H9 (cell line): ENCODE measurements at regions not wholly inside any gene's neighbourhood (a gene's known extent, or its start where the extent isn't known, plus 50 kb on each side); places are given as distances from the start of the nearest gene placed in this dataset.

ENCODE experiments used
- DNase-seq: peaks from one replicate; pipeline ENCODE4 v3.0.0-alpha.2; 2017
- H2AFZ ChIP-seq: one replicate; pipeline ENCODE4 v1.6.1; 2013; ENCODE audit warnings: mild to moderate bottlenecking, low read length, control low read depth, moderate library complexity
- H2AK5ac ChIP-seq: 2 replicates; pipeline ENCODE4 v1.6.1; 2013; ENCODE audit warnings: low read length, control low read depth, mixed read lengths; ENCODE audit not compliant: insufficient read length
- H2BK120ac ChIP-seq: one replicate; pipeline ENCODE4 v1.6.1; 2013; ENCODE audit warnings: low read depth, mild to moderate bottlenecking, low read length, control low read depth, inconsistent platforms; ENCODE audit not compliant: poor library complexity, severe bottlenecking
- H2BK12ac ChIP-seq: 2 replicates; pipeline ENCODE4 v1.6.1; 2013; ENCODE audit warnings: low read length, control low read depth, mixed read lengths, low read depth; ENCODE audit not compliant: insufficient read length
- H2BK15ac ChIP-seq: 2 replicates; pipeline ENCODE4 v1.6.1; 2013; ENCODE audit warnings: low read depth, low read length, control low read depth
- H2BK20ac ChIP-seq: one replicate; pipeline ENCODE4 v1.6.1; 2013; ENCODE audit warnings: low read depth, mild to moderate bottlenecking, low read length, control low read depth, inconsistent platforms; ENCODE audit not compliant: poor library complexity, severe bottlenecking
- H2BK5ac ChIP-seq: 2 replicates; pipeline ENCODE4 v1.6.1; 2013; ENCODE audit warnings: low read length, control low read depth, mixed read lengths; ENCODE audit not compliant: insufficient read length
- H3K14ac ChIP-seq: 2 replicates; pipeline ENCODE4 v1.6.1; 2013; ENCODE audit warnings: low read length, control low read depth; ENCODE audit not compliant: insufficient read depth
- H3K18ac ChIP-seq: 2 replicates; pipeline ENCODE4 v1.6.1; 2013; ENCODE audit warnings: low read depth, mild to moderate bottlenecking, mixed read lengths, low read length, control low read depth; ENCODE audit not compliant: insufficient read length
- H3K23ac ChIP-seq: 2 replicates; pipeline ENCODE4 v1.6.1; 2013; ENCODE audit warnings: low read length, control low read depth, mixed read lengths, low read depth; ENCODE audit not compliant: insufficient read length
- H3K23me2 ChIP-seq: 2 replicates; pipeline ENCODE4 v1.6.1; 2013; ENCODE audit warnings: low read depth, mild to moderate bottlenecking, mixed read lengths, low read length, control low read depth; ENCODE audit not compliant: insufficient read length, poor library complexity, severe bottlenecking
- H3K27ac ChIP-seq: 2 replicates; pipeline ENCODE4 v1.5.1; 2013; ENCODE audit warnings: low read length, control low read depth, mixed read lengths, low read depth; ENCODE audit not compliant: insufficient read length
- H3K27me3 ChIP-seq: 2 replicates; pipeline ENCODE4 v1.6.1; 2013; ENCODE audit warnings: low read length, control low read depth, inconsistent platforms; ENCODE audit not compliant: insufficient read depth
- H3K4ac ChIP-seq: 2 replicates; pipeline ENCODE4 v1.6.1; 2013; ENCODE audit warnings: low read depth, mild to moderate bottlenecking, control low read depth, inconsistent platforms, low read length, moderate library complexity
- H3K4me1 ChIP-seq: 2 replicates; pipeline ENCODE4 v1.6.1; 2013; ENCODE audit warnings: low read length, control low read depth, inconsistent platforms; ENCODE audit not compliant: insufficient read depth
- H3K4me2 ChIP-seq: 2 replicates; pipeline ENCODE4 v1.6.1; 2013; ENCODE audit warnings: low read length, control low read depth, mixed read lengths; ENCODE audit not compliant: insufficient read length, insufficient read depth
- H3K56ac ChIP-seq: 2 replicates; pipeline ENCODE4 v1.6.1; 2013; ENCODE audit warnings: low read depth, mild to moderate bottlenecking, mixed read lengths, low read length, control low read depth; ENCODE audit not compliant: insufficient read length
- H3K79me1 ChIP-seq: 2 replicates; pipeline ENCODE4 v1.6.1; 2013; ENCODE audit warnings: low read depth, mild to moderate bottlenecking, moderate library complexity, low read length, control low read depth, inconsistent platforms; ENCODE audit not compliant: insufficient read depth, poor library complexity, severe bottlenecking
- H3K79me2 ChIP-seq: 2 replicates; pipeline ENCODE4 v1.6.1; 2013; ENCODE audit warnings: low read length, control low read depth, inconsistent platforms; ENCODE audit not compliant: insufficient read depth
- H3K9ac ChIP-seq: 2 replicates; pipeline ENCODE4 v1.6.1; 2013; ENCODE audit warnings: low read length, control low read depth, mixed read lengths; ENCODE audit not compliant: insufficient read length; ENCODE audit errors: extremely low read depth
- H3K9me3 ChIP-seq: one replicate; pipeline ENCODE4 v1.6.1; 2013; ENCODE audit warnings: low read depth, low read length, inconsistent platforms; ENCODE audit not compliant: control insufficient read depth
- H3T11ph ChIP-seq: one replicate; pipeline ENCODE4 v1.6.1; 2013; ENCODE audit warnings: mild to moderate bottlenecking, low read length, control low read depth, inconsistent platforms
- H4K20me1 ChIP-seq: one replicate; pipeline ENCODE4 v1.6.1; 2013; ENCODE audit not compliant: control insufficient read depth, insufficient read length, insufficient read depth
- H4K5ac ChIP-seq: 2 replicates; pipeline ENCODE4 v1.6.1; 2013; ENCODE audit warnings: low read depth, mild to moderate bottlenecking, mixed read lengths, low read length, control low read depth; ENCODE audit not compliant: insufficient read length
- H4K8ac ChIP-seq: replicated peaks from 2 replicates; pipeline ENCODE4 v1.6.1; 2013; ENCODE audit warnings: low read length, control low read depth, mixed read lengths, low read depth; ENCODE audit not compliant: insufficient read length
- H4K91ac ChIP-seq: 2 replicates; pipeline ENCODE4 v1.6.1; 2013; ENCODE audit warnings: low read depth, mild to moderate bottlenecking, moderate library complexity, mixed read lengths, low read length, control low read depth; ENCODE audit not compliant: insufficient read length
- H3K27ac Mint-ChIP-seq, 3 experiments: 2 replicates in 2 of 3; 3 replicates in 1 of 3; pipeline ENCODE4 v1.8.0; 2020 to 2021; ENCODE audit warnings: mixed read lengths in 3 of 3, mild to moderate bottlenecking in 1 of 3, moderate library complexity in 1 of 3
- H3K27me3 Mint-ChIP-seq: 2 replicates; pipeline ENCODE4 v1.8.0; 2021; ENCODE audit warnings: low read depth, mild to moderate bottlenecking, moderate library complexity, mixed read lengths
- H3K36me3 Mint-ChIP-seq, 3 experiments: 2 replicates in 2 of 3; 3 replicates in 1 of 3; pipeline ENCODE4 v1.8.0; 2020 to 2021; ENCODE audit warnings: low read depth in 3 of 3, mixed read lengths in 3 of 3; ENCODE audit not compliant: insufficient read depth in 1 of 3
- H3K4me1 Mint-ChIP-seq, 2 experiments: 2 replicates each; pipeline ENCODE4 v1.8.0; 2020; ENCODE audit warnings: mixed read lengths in 2 of 2
- H3K4me3 Mint-ChIP-seq, 2 experiments: 2 replicates in 1 of 2; 3 replicates in 1 of 2; pipeline ENCODE4 v1.8.0; 2020 to 2021; ENCODE audit warnings: mild to moderate bottlenecking in 2 of 2, mixed read lengths in 2 of 2, moderate library complexity in 1 of 2
- H3K9me3 Mint-ChIP-seq, 2 experiments: 2 replicates in 1 of 2; 3 replicates in 1 of 2; pipeline ENCODE4 v1.8.0; 2020; ENCODE audit warnings: mild to moderate bottlenecking in 2 of 2, mixed read lengths in 2 of 2, moderate library complexity in 1 of 2
- WGBS: extraction: QIAGEN DNeasy Blood & Tissue Kit; methylation state at CpG from one replicate; pipeline ENCODE4 v1.1.7; 2013; ENCODE audit warnings: missing lambda C conversion rate, low lambda C conversion rate, mixed read lengths; ENCODE audit not compliant: insufficient read length; ENCODE audit errors: extremely low coverage; 5-methylcytosine and 5-hydroxymethylcytosine counted together
- TF ChIP-seq, protein P1 (sequence below): fragments of 200-600 bp; sonication (generic); conservative IDR thresholded peaks from 3 replicates; pipeline ENCODE4 v1.8.0; 2021; ENCODE audit warnings: antibody characterized with exemption, mild to moderate bottlenecking

DNA sequence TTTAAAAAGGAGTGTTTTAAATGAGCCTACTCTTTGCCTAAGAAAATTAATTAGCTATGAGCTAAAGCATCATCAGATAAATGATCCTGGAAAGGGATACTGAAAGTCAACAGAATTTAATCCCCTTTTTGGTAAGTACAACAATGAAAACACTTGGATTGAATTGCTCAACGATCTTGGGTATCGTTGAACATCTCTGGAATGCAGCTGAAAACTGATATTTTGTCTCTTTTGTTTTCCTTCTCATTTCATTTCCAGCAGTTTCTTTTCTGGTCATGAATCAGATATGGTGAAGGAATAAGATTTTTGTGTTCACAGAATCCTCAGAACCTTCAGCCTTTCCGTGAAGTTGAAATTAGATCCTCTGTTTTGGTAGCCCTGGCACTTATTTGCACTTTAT, 771.2 kb downstream of the FSCB start:
- H4K5ac ChIP-seq, result no peak overlapping the region
- H2BK120ac ChIP-seq, result no peak overlapping the region
- H2BK20ac ChIP-seq, result no peak overlapping the region
- no peak overlapping the region for H3K4ac ChIP-seq
- H3K9me3 Mint-ChIP-seq, result peaks cover 0 to 2% of the 10 kb centered on the region in 2 experiments; a peak in 2 of 5 replicates
- H3K23me2 ChIP-seq, result no peaks in the 10 kb centered on the region
- H3K36me3 Mint-ChIP-seq, result no peaks in the 10 kb centered on the region
- WGBS, result no CpG with 5 or more reads among the region's 3 CpGs
- no peak overlapping the region for H3K4me3 Mint-ChIP-seq
- H3K27me3 Mint-ChIP-seq, result no peaks in the 10 kb centered on the region
- no peak overlapping the region for H2AK5ac ChIP-seq
- H3K9me3 ChIP-seq, result no peaks in the 10 kb centered on the region
- no peaks in the 10 kb centered on the region for H3K4me1 ChIP-seq
- H3K9ac ChIP-seq, result no peak overlapping the region
- H2BK15ac ChIP-seq, result no peak overlapping the region
- no peak overlapping the region for H3K27ac Mint-ChIP-seq
- no peak overlapping the region for H2BK12ac ChIP-seq
- TF ChIP-seq, protein P1, sequence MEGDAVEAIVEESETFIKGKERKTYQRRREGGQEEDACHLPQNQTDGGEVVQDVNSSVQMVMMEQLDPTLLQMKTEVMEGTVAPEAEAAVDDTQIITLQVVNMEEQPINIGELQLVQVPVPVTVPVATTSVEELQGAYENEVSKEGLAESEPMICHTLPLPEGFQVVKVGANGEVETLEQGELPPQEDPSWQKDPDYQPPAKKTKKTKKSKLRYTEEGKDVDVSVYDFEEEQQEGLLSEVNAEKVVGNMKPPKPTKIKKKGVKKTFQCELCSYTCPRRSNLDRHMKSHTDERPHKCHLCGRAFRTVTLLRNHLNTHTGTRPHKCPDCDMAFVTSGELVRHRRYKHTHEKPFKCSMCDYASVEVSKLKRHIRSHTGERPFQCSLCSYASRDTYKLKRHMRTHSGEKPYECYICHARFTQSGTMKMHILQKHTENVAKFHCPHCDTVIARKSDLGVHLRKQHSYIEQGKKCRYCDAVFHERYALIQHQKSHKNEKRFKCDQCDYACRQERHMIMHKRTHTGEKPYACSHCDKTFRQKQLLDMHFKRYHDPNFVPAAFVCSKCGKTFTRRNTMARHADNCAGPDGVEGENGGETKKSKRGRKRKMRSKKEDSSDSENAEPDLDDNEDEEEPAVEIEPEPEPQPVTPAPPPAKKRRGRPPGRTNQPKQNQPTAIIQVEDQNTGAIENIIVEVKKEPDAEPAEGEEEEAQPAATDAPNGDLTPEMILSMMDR, result no peak
- no peaks in the 10 kb centered on the region for H3K79me2 ChIP-seq
- no peak overlapping the region for H3K14ac ChIP-seq
- H2AFZ ChIP-seq, result no peak overlapping the region
- no peaks in the 10 kb centered on the region for H4K20me1 ChIP-seq
- H4K8ac ChIP-seq, result no peak overlapping the region
- no peak overlapping the region for H3K4me2 ChIP-seq
- H3K79me1 ChIP-seq, result no peaks in the 10 kb centered on the region
- no peak overlapping the region for H3T11ph ChIP-seq
- no peak overlapping the region for H2BK5ac ChIP-seq
- no peaks in the 10 kb centered on the region for H3K27me3 ChIP-seq
- H4K91ac ChIP-seq, result no peak overlapping the region
- no peak for DNase-seq
- H3K18ac ChIP-seq, result no peak overlapping the region
- no peak overlapping the region for H3K56ac ChIP-seq
- 0 out of 4 replicates have a peak, but pooled peaks cover 0 to 7% of the 10 kb centered on the region in 2 experiments for H3K4me1 Mint-ChIP-seq
- H3K23ac ChIP-seq, result no peak overlapping the region
- H3K27ac ChIP-seq, result no peak overlapping the region
